WTC11 (cell line): ENCODE measurements at regions not wholly inside any gene's neighbourhood (a gene's known extent, or its start where the extent isn't known, plus 50 kb on each side); places are given as distances from the start of the nearest gene placed in this dataset.

Experiments
- ATAC-seq: fragments of 200-7000 bp; cut with Tn5 transposase; 2 replicates; pipeline ENCODE4 v1.10.0; 2021; ENCODE audit warnings: mild to moderate bottlenecking, moderate library complexity
- CTCF ChIA-PET: fragments of 300-600 bp; sonication (Branson Sonifier 250); formaldehyde crosslinking; loops from one replicate; lab custom pipeline; 2021; ENCODE audit warnings: antibody characterized with exemption; lab: Charles Lee
- POLR2A ChIA-PET: fragments of 350-600 bp; sonication (Branson Sonifier 250); formaldehyde crosslinking; loops from one replicate; lab custom pipeline; 2021; ENCODE audit warnings: antibody characterized with exemption; lab: Charles Lee
- DNase-seq: peaks from one replicate; pipeline ENCODE4 v3.0.0; 2021; ENCODE audit warnings: low spot score
- H3K27ac Mint-ChIP-seq: 2 replicates; pipeline ENCODE4 v1.8.0; 2021; ENCODE audit warnings: mixed read lengths
- H3K27me3 Mint-ChIP-seq: 2 replicates; pipeline ENCODE4 v1.8.0; 2021; ENCODE audit warnings: low read depth, mild to moderate bottlenecking, moderate library complexity, mixed read lengths
- H3K36me3 Mint-ChIP-seq: 2 replicates; pipeline ENCODE4 v1.8.0; 2021; ENCODE audit warnings: mixed read lengths
- H3K4me1 Mint-ChIP-seq: 2 replicates; pipeline ENCODE4 v1.8.0; 2022; ENCODE audit warnings: mixed read lengths
- H3K4me3 Mint-ChIP-seq: 2 replicates; pipeline ENCODE4 v1.8.0; 2021; ENCODE audit warnings: mild to moderate bottlenecking, moderate library complexity, mixed read lengths
- H3K9me3 Mint-ChIP-seq: 2 replicates; pipeline ENCODE4 v1.8.0; 2021; ENCODE audit warnings: mixed read lengths
- CBFB ChIP-seq: sonication (generic); formaldehyde crosslinking; IDR thresholded peaks from 2 replicates; pipeline ENCODE4 v1.8.1; 2022; ENCODE audit warnings: mild to moderate bottlenecking, low read depth, missing genetic modification reagents
- E2F1 ChIP-seq: sonication (generic); formaldehyde crosslinking; IDR thresholded peaks from 2 replicates; pipeline ENCODE4 v1.8.0; 2022; ENCODE audit warnings: mild to moderate bottlenecking, missing genetic modification reagents
- E2F4 ChIP-seq: sonication (generic); formaldehyde crosslinking; IDR thresholded peaks from 2 replicates; pipeline ENCODE4 v1.8.1; 2022; ENCODE audit warnings: low read depth, mild to moderate bottlenecking, moderate library complexity, missing genetic modification reagents, borderline replicate concordance
- ERG ChIP-seq: fragments of 250-450 bp; sonication (Bioruptor Pico); IDR thresholded peaks from 2 replicates; pipeline ENCODE4 v1.8.0; 2021; ENCODE audit warnings: mild to moderate bottlenecking
- FOXJ3 ChIP-seq: sonication (generic); formaldehyde crosslinking; IDR thresholded peaks from 2 replicates; pipeline ENCODE4 v1.9.0; 2021; ENCODE audit warnings: missing genetic modification reagents, mild to moderate bottlenecking, borderline replicate concordance
- FOXK1 ChIP-seq: sonication (generic); formaldehyde crosslinking; IDR thresholded peaks from 2 replicates; pipeline ENCODE4 v1.8.0; 2022; ENCODE audit warnings: mild to moderate bottlenecking, moderate library complexity, missing genetic modification reagents
- FOXP1 ChIP-seq: sonication (generic); formaldehyde crosslinking; IDR thresholded peaks from 2 replicates; pipeline ENCODE4 v1.8.0; 2022; ENCODE audit warnings: missing genetic modification reagents, mild to moderate bottlenecking, moderate library complexity, borderline replicate concordance
- FOXP4 ChIP-seq: sonication (generic); formaldehyde crosslinking; IDR thresholded peaks from 2 replicates; pipeline ENCODE4 v1.8.0; 2022; ENCODE audit warnings: mild to moderate bottlenecking, missing genetic modification reagents
- GRHL2 ChIP-seq: fragments of 250-450 bp; sonication (Bioruptor Pico); IDR thresholded peaks from 2 replicates; pipeline ENCODE4 v1.8.0; 2022; ENCODE audit warnings: mild to moderate bottlenecking, moderate library complexity; ENCODE audit not compliant: insufficient replicate concordance, severe bottlenecking
- IRF2 ChIP-seq: sonication (generic); formaldehyde crosslinking; IDR thresholded peaks from 2 replicates; pipeline ENCODE4 v1.8.0; 2022; ENCODE audit warnings: low read depth, missing genetic modification reagents, borderline replicate concordance
- MLX ChIP-seq: sonication (generic); formaldehyde crosslinking; IDR thresholded peaks from 2 replicates; pipeline ENCODE4 v1.8.1; 2023; ENCODE audit warnings: mild to moderate bottlenecking, missing genetic modification reagents, moderate library complexity
- MYBL2 ChIP-seq: sonication (generic); formaldehyde crosslinking; IDR thresholded peaks from 2 replicates; pipeline ENCODE4 v1.8.1; 2023; ENCODE audit warnings: mild to moderate bottlenecking, moderate library complexity, missing genetic modification reagents
- NFYB ChIP-seq: sonication (generic); formaldehyde crosslinking; conservative IDR thresholded peaks from 2 replicates; pipeline ENCODE4 v1.8.0; 2022; ENCODE audit warnings: low read depth, missing genetic modification reagents
- NR1H2 ChIP-seq: sonication (generic); formaldehyde crosslinking; IDR thresholded peaks from 2 replicates; pipeline ENCODE4 v1.9.0; 2021; ENCODE audit warnings: mild to moderate bottlenecking, moderate library complexity, missing genetic modification reagents
- PREB ChIP-seq: sonication (generic); formaldehyde crosslinking; IDR thresholded peaks from 2 replicates; pipeline ENCODE4 v1.8.1; 2022; ENCODE audit warnings: mild to moderate bottlenecking, missing genetic modification reagents, moderate library complexity, borderline replicate concordance
- PRRX2 ChIP-seq: fragments of 250-450 bp; sonication (Bioruptor Pico); IDR thresholded peaks from 2 replicates; pipeline ENCODE4 v1.8.0; 2021; ENCODE audit warnings: mild to moderate bottlenecking
- RELA ChIP-seq: sonication (generic); formaldehyde crosslinking; IDR thresholded peaks from 2 replicates; pipeline ENCODE4 v1.8.1; 2022; ENCODE audit warnings: missing genetic modification reagents, mild to moderate bottlenecking, borderline replicate concordance
- USF2 ChIP-seq: sonication (generic); formaldehyde crosslinking; IDR thresholded peaks from 2 replicates; pipeline ENCODE4 v1.8.1; 2023; ENCODE audit warnings: mild to moderate bottlenecking, missing genetic modification reagents, moderate library complexity
- ZNF138 ChIP-seq: sonication (generic); formaldehyde crosslinking; conservative IDR thresholded peaks from 2 replicates; pipeline ENCODE4 v1.8.1; 2022; ENCODE audit warnings: mild to moderate bottlenecking, moderate library complexity, missing genetic modification reagents
- ZNF263 ChIP-seq: sonication (generic); formaldehyde crosslinking; IDR thresholded peaks from 2 replicates; pipeline ENCODE4 v1.8.1; 2022; ENCODE audit warnings: low read depth, mild to moderate bottlenecking, moderate library complexity, missing genetic modification reagents
- ZNF425 ChIP-seq: fragments of 250-450 bp; sonication (Bioruptor Pico); conservative IDR thresholded peaks from 2 replicates; pipeline ENCODE4 v1.9.0; 2021; ENCODE audit warnings: mild to moderate bottlenecking

- H3K4me3 Mint-ChIP-seq: no peak overlapping the region
- TF ChIP-seq PREB (CRISPR knock-in tag): no peak
- TF ChIP-seq GRHL2 (CRISPR knock-in tag): no peak
- TF ChIP-seq NR1H2: no peak
- TF ChIP-seq CBFB (CRISPR knock-in tag): no peak
- TF ChIP-seq RELA (CRISPR knock-in tag): no peak
- TF ChIP-seq ZNF263 (CRISPR knock-in tag): no peak
- TF ChIP-seq, all 79 proteins: peak for 0
- H3K4me1 Mint-ChIP-seq: no peaks in the 10 kb centered on the region
- DNase-seq (no peak), ATAC-seq (no peak)
- H3K36me3 Mint-ChIP-seq: no peaks in the 10 kb centered on the region
- H3K27ac Mint-ChIP-seq: no peak overlapping the region
- ChIA-PET CTCF (interaction anchor here (0.6 kb wide), 1 partner anchor 1004 kb away, joined by 3 read pairs; no protein-coding TSS in a partner anchor), POLR2A (no interaction called here)
- no peaks in the 10 kb centered on the region for H3K27me3 Mint-ChIP-seq
- no peaks in the 10 kb centered on the region for H3K9me3 Mint-ChIP-seq
Measured at GRCh38 chr5:2096887-2097505, 214.3 kb upstream of the IRX4 start.

- no peak for ATAC-seq
- Mint-ChIP-seq H3K27ac (no peak overlapping the region), H3K36me3 (no peaks in the 10 kb centered on the region), H3K4me3 (no peak overlapping the region), H3K9me3 (no peaks in the 10 kb centered on the region), H3K27me3 (no peaks in the 10 kb centered on the region), H3K4me1 (no peaks in the 10 kb centered on the region)
- POLR2A ChIA-PET: no interaction called here
- TF ChIP-seq E2F4 (CRISPR knock-in tag) (no peak), ZNF425 (CRISPR knock-in tag) (no peak), IRF2 (CRISPR knock-in tag) (no peak), MLX (CRISPR knock-in tag) (no peak), NFYB (CRISPR knock-in tag) (no peak), FOXP1 (CRISPR knock-in tag) (no peak), FOXJ3 (CRISPR knock-in tag) (no peak), ERG (no peak), PRRX2 (CRISPR knock-in tag) (no peak), E2F1 (CRISPR knock-in tag) (no peak), USF2 (CRISPR knock-in tag) (no peak), FOXK1 (no peak), ZNF138 (CRISPR knock-in tag) (no peak), FOXP4 (CRISPR knock-in tag) (no peak), MYBL2 (no peak)
- no peak for DNase-seq
- CTCF ChIA-PET: no interaction called here
Measured at GRCh38 chr5:2095011-2095410, 212.3 kb upstream of the IRX4 start.
